ENCODE measurements at regions not wholly inside any gene's neighbourhood (a gene's known extent, or its start where the extent isn't known, plus 50 kb on each side); places are given as distances from the start of the nearest gene placed in this dataset.

- TF ChIP-seq ZBTB33 (IDR thresholded peaks at IDR 0.05; ENCODE audit: extremely low read depth, insufficient replicate concordance, low read length) (no peak), ZFX (IDR thresholded peaks at IDR 0.05) (no peak)
Observed at GRCh38 chr10:10845185-10845584, 172.5 kb upstream of the CELF2 start (continued).

GRCh38 chr10:10845826-10846503 is 171.7 kb upstream of the CELF2 start:
- intact Hi-C loops (cut with micrococcal nuclease): no loop called here
- ATAC-seq (no peak), DNase-seq (ENCODE audit: low read depth, low spot score) (no peak)
- no peak overlapping the region for H3K4me3 ChIP-seq (replicated peaks in 1 of 2; ENCODE audit: low read depth in 1 of 2, low read length in 2 of 2)
- no peaks in the 10 kb centered on the region for H3K9me2 ChIP-seq (ENCODE audit: insufficient read depth)
- no peak overlapping the region for H3K27ac ChIP-seq (ENCODE audit: low read depth, low read length)
- no peaks in the 10 kb centered on the region for H3K79me2 ChIP-seq (ENCODE audit: insufficient read depth, low read length)
- no peak overlapping the region for H3K4me2 ChIP-seq (ENCODE audit: low read length)
- H3K4me1 ChIP-seq (ENCODE audit: control insufficient read depth in 1 of 2, insufficient read depth in 2 of 2, low read length in 2 of 2): no peaks in the 10 kb centered on the region
- ChIA-PET CTCF (no interaction called here), RAD21 (ENCODE audit: low non-redundant PET in 1 of 2, low total read pairs in 2 of 2, uncharacterized antibody in 2 of 2, unreplicated experiment in 2 of 2) (no interaction called here), POLR2A (no interaction called here)
- TF ChIP-seq ZNF274 (IDR thresholded peaks at IDR 0.05; ENCODE audit: low read depth, low read length): no peak
- TF ChIP-seq JUND (IDR thresholded peaks at IDR 0.05): no peak
- H3K27me3 ChIP-seq (ENCODE audit: insufficient read depth, low read length): no peaks in the 10 kb centered on the region
- H3K9me3 ChIP-seq (ENCODE audit: control insufficient read depth in 1 of 2, insufficient read depth in 1 of 2, low read depth in 1 of 2, low read length in 2 of 2): peaks cover 8 to 36% of the 10 kb centered on the region in 2 experiments; a peak in 3 of 4 replicates
- H2AFZ ChIP-seq (ENCODE audit: low read depth, low read length, poor library complexity, severe bottlenecking): no peak overlapping the region
- no peaks in the 10 kb centered on the region for H4K20me1 ChIP-seq (ENCODE audit: insufficient read depth)
- H3K36me3 ChIP-seq (ENCODE audit: control insufficient read depth in 1 of 2, insufficient read depth in 2 of 2, low read length in 2 of 2): no peaks in the 10 kb centered on the region
- no peak overlapping the region for H3K9ac ChIP-seq (ENCODE audit: low read length)
- BruUV-seq (replicated peaks): no TSS peak

- no peak overlapping the region for H3K4me3 ChIP-seq (replicated peaks in 1 of 2; ENCODE audit: low read depth in 1 of 2, low read length in 2 of 2)
- H3K36me3 ChIP-seq (ENCODE audit: control insufficient read depth in 1 of 2, insufficient read depth in 2 of 2, low read length in 2 of 2): no peaks in the 10 kb centered on the region
- TF ChIP-seq SRF (IDR thresholded peaks at IDR 0.05; ENCODE audit: low read depth): no peak
- no peak for TF ChIP-seq REST (IDR thresholded peaks at IDR 0.05; ENCODE audit: low read depth)
- no peak for TF ChIP-seq TCF7L2 (IDR thresholded peaks at IDR 0.05; ENCODE audit: borderline replicate concordance, extremely low read depth, insufficient read depth, insufficient read length)
- TF ChIP-seq ZNF274 (IDR thresholded peaks at IDR 0.05; ENCODE audit: low read depth, low read length): no peak
- H3K4me1 ChIP-seq (ENCODE audit: control insufficient read depth in 1 of 2, insufficient read depth in 2 of 2, low read length in 2 of 2): no peaks in the 10 kb centered on the region
- H3K9me2 ChIP-seq (ENCODE audit: insufficient read depth): no peaks in the 10 kb centered on the region
- H2AFZ ChIP-seq (ENCODE audit: low read depth, low read length, poor library complexity, severe bottlenecking): no peak overlapping the region
- no peak overlapping the region for H3K9ac ChIP-seq (ENCODE audit: low read length)
- DNase-seq (ENCODE audit: low read depth, low spot score): no peak
- no peaks in the 10 kb centered on the region for H3K79me2 ChIP-seq (ENCODE audit: insufficient read depth, low read length)
- ChIA-PET CTCF (no interaction called here), POLR2A (no interaction called here), RAD21 (ENCODE audit: low non-redundant PET in 1 of 2, low total read pairs in 2 of 2, uncharacterized antibody in 2 of 2, unreplicated experiment in 2 of 2) (no interaction called here)
- intact Hi-C loops (cut with micrococcal nuclease): no loop called here
- H3K27ac ChIP-seq (ENCODE audit: low read depth, low read length): no peak overlapping the region
- no TSS peak for BruUV-seq (replicated peaks)
- ATAC-seq: no peak
- no peaks in the 10 kb centered on the region for H4K20me1 ChIP-seq (ENCODE audit: insufficient read depth)
- H3K27me3 ChIP-seq (ENCODE audit: insufficient read depth, low read length): no peaks in the 10 kb centered on the region
- peaks cover 8 to 34% of the 10 kb centered on the region in 2 experiments; a peak in 3 of 4 replicates for H3K9me3 ChIP-seq (ENCODE audit: control insufficient read depth in 1 of 2, insufficient read depth in 1 of 2, low read depth in 1 of 2, low read length in 2 of 2)
- no peak overlapping the region for H3K4me2 ChIP-seq (ENCODE audit: low read length)
Observed at GRCh38 chr10:10846504-10846900, 171.2 kb upstream of the CELF2 start.

Measured in HCT116 (cell line).